DND-41 (cell line): ENCODE measurements at regions not wholly inside any gene's neighbourhood (a gene's known extent, or its start where the extent isn't known, plus 50 kb on each side); places are given as distances from the start of the nearest gene placed in this dataset.

Source experiments
- ATAC-seq: fragments of 200-7000 bp; cut with Tn5 transposase; 3 replicates; pipeline ENCODE4 v1.9.1; 2021; ENCODE audit warnings: low read depth; ENCODE audit not compliant: insufficient read depth
- DNase-seq: peaks from one replicate; pipeline ENCODE4 v3.0.0-alpha.2; 2020
- H2AFZ ChIP-seq: 2 replicates; pipeline ENCODE4 v1.6.0; 2012; ENCODE audit warnings: low read depth, low read length
- H3K27ac ChIP-seq: 2 replicates; pipeline ENCODE4 v1.5.1; 2012; ENCODE audit warnings: low read length, inconsistent platforms
- H3K27me3 ChIP-seq: fragments of 200-600 bp; sonication (generic); 2 replicates; pipeline ENCODE4 v1.6.0; 2012; ENCODE audit warnings: low read length, mild to moderate bottlenecking, inconsistent platforms; ENCODE audit not compliant: insufficient read depth, poor library complexity
- H3K36me3 ChIP-seq: 2 replicates; pipeline ENCODE4 v1.5.1; 2012; ENCODE audit warnings: low read length, inconsistent platforms; ENCODE audit not compliant: insufficient read depth
- H3K4me1 ChIP-seq: 2 replicates; pipeline ENCODE4 v1.5.1; 2012; ENCODE audit warnings: mild to moderate bottlenecking, low read length; ENCODE audit not compliant: insufficient read depth
- H3K4me2 ChIP-seq: 2 replicates; pipeline ENCODE4 v1.6.0; 2012; ENCODE audit warnings: mild to moderate bottlenecking, moderate library complexity, low read length, inconsistent platforms; ENCODE audit not compliant: insufficient read depth
- H3K4me3 ChIP-seq, 2 experiments: fragments of 200-600 bp in 1 of 2; shearing (Covaris generic) in 1 of 2; 2 replicates each; pipeline ENCODE4 v1.5.1; 2012 to 2016; ENCODE audit warnings: inconsistent platforms in 2 of 2, low read length in 2 of 2, mild to moderate bottlenecking in 2 of 2, low read depth in 1 of 2, moderate library complexity in 1 of 2
- H3K79me2 ChIP-seq: 2 replicates; pipeline ENCODE4 v1.6.0; 2012; ENCODE audit warnings: low read length, inconsistent platforms; ENCODE audit not compliant: insufficient read depth
- H3K9ac ChIP-seq: 2 replicates; pipeline ENCODE4 v1.6.0; 2012; ENCODE audit warnings: low read depth, mild to moderate bottlenecking, inconsistent platforms, low read length, moderate library complexity
- H3K9me3 ChIP-seq: 2 replicates; pipeline ENCODE4 v1.5.1; 2012; ENCODE audit warnings: low read length, moderate library complexity, mild to moderate bottlenecking, inconsistent platforms; ENCODE audit not compliant: insufficient read depth, severe bottlenecking
- H4K20me1 ChIP-seq: 2 replicates; pipeline ENCODE4 v1.6.0; 2012; ENCODE audit warnings: low read length; ENCODE audit not compliant: insufficient read depth
- EZH2 ChIP-seq: IDR thresholded peaks from 3 replicates; pipeline ENCODE4 v1.6.1; 2012; ENCODE audit warnings: borderline replicate concordance, low read depth, mild to moderate bottlenecking, moderate library complexity, low read length, inconsistent platforms; ENCODE audit not compliant: severe bottlenecking
- TF ChIP-seq, protein P1 (sequence below): IDR thresholded peaks from 2 replicates; pipeline ENCODE4 v1.5.1; 2012; ENCODE audit warnings: borderline replicate concordance, low read length, moderate library complexity, mild to moderate bottlenecking; ENCODE audit not compliant: poor library complexity, severe bottlenecking; ENCODE audit errors: extremely low read depth

DNA sequence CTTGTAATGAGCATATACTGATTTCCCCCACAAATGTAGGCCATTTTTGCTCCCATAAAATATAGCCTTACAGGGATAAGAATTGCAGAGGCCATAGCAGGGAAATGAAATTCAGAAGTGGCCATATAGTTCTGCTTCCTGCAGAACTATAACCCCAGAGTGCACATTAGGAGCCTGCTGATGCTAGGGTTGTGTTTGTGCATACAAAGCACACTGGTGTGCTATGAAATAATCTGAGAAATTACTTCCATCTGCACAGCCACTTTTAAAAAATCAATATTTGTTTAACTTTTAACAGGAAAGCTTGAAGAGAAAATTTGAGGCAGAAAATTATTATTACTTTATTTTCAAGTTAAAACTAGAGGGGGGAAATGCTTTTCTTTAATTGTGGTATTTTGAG, 380.3 kb downstream of the MRPS30 start:
- TF ChIP-seq, protein P1, sequence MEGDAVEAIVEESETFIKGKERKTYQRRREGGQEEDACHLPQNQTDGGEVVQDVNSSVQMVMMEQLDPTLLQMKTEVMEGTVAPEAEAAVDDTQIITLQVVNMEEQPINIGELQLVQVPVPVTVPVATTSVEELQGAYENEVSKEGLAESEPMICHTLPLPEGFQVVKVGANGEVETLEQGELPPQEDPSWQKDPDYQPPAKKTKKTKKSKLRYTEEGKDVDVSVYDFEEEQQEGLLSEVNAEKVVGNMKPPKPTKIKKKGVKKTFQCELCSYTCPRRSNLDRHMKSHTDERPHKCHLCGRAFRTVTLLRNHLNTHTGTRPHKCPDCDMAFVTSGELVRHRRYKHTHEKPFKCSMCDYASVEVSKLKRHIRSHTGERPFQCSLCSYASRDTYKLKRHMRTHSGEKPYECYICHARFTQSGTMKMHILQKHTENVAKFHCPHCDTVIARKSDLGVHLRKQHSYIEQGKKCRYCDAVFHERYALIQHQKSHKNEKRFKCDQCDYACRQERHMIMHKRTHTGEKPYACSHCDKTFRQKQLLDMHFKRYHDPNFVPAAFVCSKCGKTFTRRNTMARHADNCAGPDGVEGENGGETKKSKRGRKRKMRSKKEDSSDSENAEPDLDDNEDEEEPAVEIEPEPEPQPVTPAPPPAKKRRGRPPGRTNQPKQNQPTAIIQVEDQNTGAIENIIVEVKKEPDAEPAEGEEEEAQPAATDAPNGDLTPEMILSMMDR, result no peak
- TF ChIP-seq EZH2, result no peak
- Histone ChIP-seq H3K4me3 (no peak overlapping the region), H2AFZ (no peak overlapping the region), H3K79me2 (no peaks in the 10 kb centered on the region), H3K27me3 (no peaks in the 10 kb centered on the region), H3K4me1 (no peaks in the 10 kb centered on the region), H3K27ac (no peak overlapping the region), H4K20me1 (no peaks in the 10 kb centered on the region), H3K9me3 (no peaks in the 10 kb centered on the region), H3K4me2 (no peak overlapping the region), H3K9ac (no peak overlapping the region), H3K36me3 (no peaks in the 10 kb centered on the region)
- no peak for ATAC-seq
- DNase-seq, result no peak

DNA sequence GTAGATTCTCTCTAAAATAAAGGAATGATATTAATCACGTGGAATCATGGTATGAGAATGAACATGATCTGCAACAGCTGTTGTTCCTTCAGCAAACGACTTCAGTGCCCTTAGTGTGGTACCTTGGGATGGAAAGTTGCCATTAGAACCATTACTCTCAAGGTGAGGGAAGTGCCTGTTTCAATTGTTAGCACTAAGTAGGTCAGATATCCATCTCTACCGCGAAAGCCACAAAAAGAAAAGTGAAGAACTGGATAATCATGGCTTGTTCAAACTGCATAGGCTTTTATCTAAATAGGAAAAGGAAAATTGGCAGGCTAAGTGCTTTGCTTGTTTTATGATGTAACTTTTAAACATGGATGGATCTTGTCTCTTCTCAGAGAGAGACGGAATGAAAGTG, 380.7 kb downstream of the MRPS30 start:
- H3K4me2 ChIP-seq, result no peak overlapping the region
- H3K9me3 ChIP-seq, result no peaks in the 10 kb centered on the region
- H3K79me2 ChIP-seq, result no peaks in the 10 kb centered on the region
- no peaks in the 10 kb centered on the region for H4K20me1 ChIP-seq
- no peak for ATAC-seq
- no peak overlapping the region for H2AFZ ChIP-seq
- H3K9ac ChIP-seq, result no peak overlapping the region
- TF ChIP-seq, protein P1, result no peak
- no peak for TF ChIP-seq EZH2
- H3K4me1 ChIP-seq, result no peaks in the 10 kb centered on the region
- H3K4me3 ChIP-seq, result no peak overlapping the region
- H3K36me3 ChIP-seq, result no peaks in the 10 kb centered on the region
- no peaks in the 10 kb centered on the region for H3K27me3 ChIP-seq
- H3K27ac ChIP-seq, result no peak overlapping the region
- no peak for DNase-seq

DNA sequence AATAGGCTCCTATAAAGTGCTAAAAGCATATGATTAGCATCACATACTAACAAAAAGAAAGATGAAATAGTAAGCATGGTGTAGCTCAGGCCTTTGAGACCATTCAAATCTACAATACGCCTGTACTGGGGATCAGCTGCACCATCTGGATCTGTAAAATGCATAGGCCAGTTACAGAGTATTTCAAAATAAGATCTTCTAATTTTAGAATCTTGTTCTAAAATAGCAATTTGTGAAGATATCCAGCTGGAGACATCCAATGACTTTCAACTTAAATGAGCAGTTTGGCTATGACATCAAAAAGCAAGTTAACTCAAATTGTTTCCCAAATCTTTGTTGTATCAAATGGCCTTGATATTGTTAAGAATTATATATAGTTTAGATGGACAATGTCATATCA, 386.3 kb downstream of the MRPS30 start:
- ATAC-seq (no peak), DNase-seq (no peak)
- H3K36me3 ChIP-seq, result no peaks in the 10 kb centered on the region
- no peaks in the 10 kb centered on the region for H3K79me2 ChIP-seq
- no peaks in the 10 kb centered on the region for H3K27me3 ChIP-seq
- no peak overlapping the region for H3K4me2 ChIP-seq
- no peak overlapping the region for H3K9ac ChIP-seq
- no peaks in the 10 kb centered on the region for H4K20me1 ChIP-seq
- no peaks in the 10 kb centered on the region for H3K4me1 ChIP-seq
- H2AFZ ChIP-seq, result no peak overlapping the region
- TF ChIP-seq EZH2, result no peak
- TF ChIP-seq, protein P1, result no peak
- no peak overlapping the region for H3K27ac ChIP-seq
- H3K9me3 ChIP-seq, result no peaks in the 10 kb centered on the region
- H3K4me3 ChIP-seq, result no peak overlapping the region
